Osteocyte (in vitro differentiated cells): ENCODE measurements at regions not wholly inside any gene's neighbourhood (a gene's known extent, or its start where the extent isn't known, plus 50 kb on each side); places are given as distances from the start of the nearest gene placed in this dataset.
"Not testable (repeated sequence)": the region's sequence is repeated elsewhere in the genome, so short reads cannot be mapped to it uniquely, and the experiment has no call there.

Experiments
- DNase-seq: peaks from one replicate; pipeline ENCODE4 v3.0.0; 2021; ENCODE audit warnings: mixed read lengths; ENCODE audit not compliant: unreplicated experiment; ENCODE audit errors: extremely low spot score
- H3K27ac Mint-ChIP-seq: one replicate; pipeline ENCODE4 v1.8.0; 2021; ENCODE audit warnings: mild to moderate bottlenecking, mixed read lengths; ENCODE audit not compliant: unreplicated experiment
- H3K27me3 Mint-ChIP-seq: one replicate; pipeline ENCODE4 v1.8.0; 2021; ENCODE audit warnings: mixed read lengths; ENCODE audit not compliant: unreplicated experiment
- H3K36me3 Mint-ChIP-seq: one replicate; pipeline ENCODE4 v1.8.0; 2021; ENCODE audit warnings: mixed read lengths; ENCODE audit not compliant: unreplicated experiment
- H3K4me1 Mint-ChIP-seq: one replicate; pipeline ENCODE4 v1.8.0; 2021; ENCODE audit warnings: mixed read lengths; ENCODE audit not compliant: unreplicated experiment
- H3K4me3 Mint-ChIP-seq: one replicate; pipeline ENCODE4 v1.8.0; 2021; ENCODE audit warnings: mild to moderate bottlenecking, moderate library complexity, mixed read lengths; ENCODE audit not compliant: unreplicated experiment
- H3K9me3 Mint-ChIP-seq: one replicate; pipeline ENCODE4 v1.8.0; 2021; ENCODE audit warnings: mixed read lengths; ENCODE audit not compliant: unreplicated experiment
- TF ChIP-seq, protein P1 (sequence below): fragments of 200-600 bp; sonication (generic); IDR thresholded peaks from 2 replicates; pipeline ENCODE4 v1.5.0; 2021; ENCODE audit warnings: antibody characterized with exemption, mild to moderate bottlenecking, moderate library complexity

DNA sequence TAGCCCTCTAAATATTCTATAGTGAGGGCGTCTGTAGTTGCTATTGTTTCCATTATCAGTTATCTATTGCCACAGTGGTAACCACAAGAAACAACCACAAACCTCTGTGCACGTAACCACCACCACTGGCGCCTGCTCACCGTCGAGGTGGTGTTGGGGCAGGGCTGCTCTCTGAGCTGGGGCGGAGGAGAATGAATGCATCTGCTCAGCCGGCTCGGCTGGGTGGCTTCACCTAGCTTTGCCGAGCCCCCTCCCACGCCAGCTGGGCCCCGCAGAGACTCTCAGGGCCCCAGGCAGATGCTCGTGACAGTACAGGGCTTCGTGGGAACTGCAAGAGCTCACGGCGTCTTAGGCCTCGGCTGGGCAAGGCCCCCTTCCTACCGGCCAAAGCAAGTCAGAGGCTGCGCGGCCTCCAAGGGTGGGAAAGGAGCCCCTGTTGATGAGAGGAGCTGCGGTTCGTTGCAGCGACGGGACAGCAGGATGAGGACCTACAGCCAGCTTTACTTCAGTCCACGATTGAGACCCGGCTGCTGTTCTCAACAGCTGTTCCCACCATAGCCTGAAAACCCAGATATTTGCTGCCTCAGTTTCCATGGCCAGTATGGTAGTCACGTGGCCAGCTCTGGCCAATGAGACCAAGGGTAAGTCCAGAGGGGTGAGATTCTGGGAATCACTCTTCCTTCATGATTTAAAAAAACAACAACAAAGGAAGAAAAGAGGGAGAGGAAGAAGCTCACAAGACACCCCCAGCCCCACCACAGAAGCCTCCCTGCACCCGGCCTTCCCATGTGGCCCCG, 120.2 kb upstream of the AFDN start:
- TF ChIP-seq, protein P1, sequence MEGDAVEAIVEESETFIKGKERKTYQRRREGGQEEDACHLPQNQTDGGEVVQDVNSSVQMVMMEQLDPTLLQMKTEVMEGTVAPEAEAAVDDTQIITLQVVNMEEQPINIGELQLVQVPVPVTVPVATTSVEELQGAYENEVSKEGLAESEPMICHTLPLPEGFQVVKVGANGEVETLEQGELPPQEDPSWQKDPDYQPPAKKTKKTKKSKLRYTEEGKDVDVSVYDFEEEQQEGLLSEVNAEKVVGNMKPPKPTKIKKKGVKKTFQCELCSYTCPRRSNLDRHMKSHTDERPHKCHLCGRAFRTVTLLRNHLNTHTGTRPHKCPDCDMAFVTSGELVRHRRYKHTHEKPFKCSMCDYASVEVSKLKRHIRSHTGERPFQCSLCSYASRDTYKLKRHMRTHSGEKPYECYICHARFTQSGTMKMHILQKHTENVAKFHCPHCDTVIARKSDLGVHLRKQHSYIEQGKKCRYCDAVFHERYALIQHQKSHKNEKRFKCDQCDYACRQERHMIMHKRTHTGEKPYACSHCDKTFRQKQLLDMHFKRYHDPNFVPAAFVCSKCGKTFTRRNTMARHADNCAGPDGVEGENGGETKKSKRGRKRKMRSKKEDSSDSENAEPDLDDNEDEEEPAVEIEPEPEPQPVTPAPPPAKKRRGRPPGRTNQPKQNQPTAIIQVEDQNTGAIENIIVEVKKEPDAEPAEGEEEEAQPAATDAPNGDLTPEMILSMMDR = no peak
- Mint-ChIP-seq H3K9me3 (no peaks in the 10 kb centered on the region), H3K36me3 (no peaks in the 10 kb centered on the region), H3K4me1 (peaks cover 9% of the 10 kb centered on the region), H3K27me3 (peaks cover 14% of the 10 kb centered on the region), H3K27ac (no peak overlapping the region), H3K4me3 (no peak overlapping the region)
- peak; percentile 72 for DNase-seq

DNA sequence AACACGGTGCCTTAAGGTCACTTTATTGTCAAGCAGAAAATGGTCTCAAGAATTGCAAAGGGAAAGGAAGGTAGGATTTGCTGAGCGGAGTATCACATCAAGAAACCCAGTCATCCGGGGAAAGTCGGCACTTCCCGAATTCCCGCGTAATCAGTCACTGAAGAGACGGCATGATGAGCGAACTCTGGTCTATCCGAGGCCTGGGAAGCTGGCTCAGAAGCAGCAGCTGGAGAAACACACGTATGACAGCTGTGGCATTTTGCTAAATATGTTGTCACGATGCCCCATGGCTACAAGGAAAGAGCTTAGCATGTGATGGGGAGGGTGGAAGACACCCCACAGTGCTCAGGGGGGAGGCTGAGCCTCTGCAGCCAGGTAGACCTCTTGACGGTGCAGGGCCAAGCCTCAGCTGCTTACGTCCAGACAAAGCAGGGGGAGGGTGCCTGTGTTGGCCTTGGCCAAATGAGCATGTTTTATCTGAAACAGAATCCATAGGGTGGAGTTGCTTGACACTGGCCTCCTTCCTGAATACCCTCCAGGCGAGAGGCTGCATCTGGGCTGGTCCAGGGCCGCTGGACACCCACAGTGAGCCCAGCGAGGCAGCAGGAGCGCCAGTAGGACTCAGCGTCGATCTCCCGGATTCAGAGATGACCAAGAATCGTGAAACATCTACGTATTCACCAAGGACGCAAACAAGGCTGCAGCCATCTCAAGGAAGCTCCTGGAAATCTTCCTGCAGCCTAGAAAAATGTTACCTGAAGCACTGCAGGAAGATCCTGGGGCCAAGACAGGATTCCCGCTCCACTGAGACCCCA, 118.8 kb upstream of the AFDN start:
- no peak for DNase-seq
- H3K4me1 Mint-ChIP-seq = peaks cover 9% of the 10 kb centered on the region
- H3K36me3 Mint-ChIP-seq = no peaks in the 10 kb centered on the region
- no peak overlapping the region for H3K4me3 Mint-ChIP-seq
- H3K27ac Mint-ChIP-seq = no peak overlapping the region
- peaks cover 22% of the 10 kb centered on the region for H3K27me3 Mint-ChIP-seq
- TF ChIP-seq, protein P1 = no peak
- no peaks in the 10 kb centered on the region for H3K9me3 Mint-ChIP-seq

DNA sequence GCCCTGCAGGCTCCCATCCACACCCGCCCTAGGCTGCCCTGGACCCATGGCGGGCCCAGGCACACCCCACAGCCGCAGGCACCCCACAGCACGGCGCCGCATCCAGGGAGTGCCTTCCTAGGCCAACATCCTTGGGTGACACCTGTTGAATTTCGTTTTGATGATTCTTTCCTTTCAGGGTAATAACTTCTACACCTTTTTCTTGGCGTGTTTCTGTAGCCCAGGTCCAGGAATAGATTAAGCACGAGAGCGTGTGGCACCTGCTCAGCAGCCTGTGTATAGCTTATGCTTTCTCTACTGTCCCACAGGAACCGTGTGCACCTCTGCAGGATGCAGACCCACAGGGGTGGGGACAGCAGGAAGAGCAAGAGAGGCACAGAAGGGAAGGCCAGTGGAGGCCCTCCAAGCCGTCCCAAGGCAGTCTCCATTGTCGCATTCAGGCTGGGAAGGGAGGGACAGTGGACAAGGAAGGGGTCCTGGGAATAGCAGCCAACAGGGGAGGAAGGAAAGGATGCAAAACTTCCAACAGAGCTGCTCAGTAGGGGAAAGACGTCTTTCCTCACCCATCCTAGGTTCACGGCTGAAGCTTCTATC, 118.1 kb upstream of the AFDN start:
- peaks cover 28% of the 10 kb centered on the region for H3K27me3 Mint-ChIP-seq
- H3K27ac Mint-ChIP-seq = no peak overlapping the region
- TF ChIP-seq, protein P1 = no peak
- no peak overlapping the region for H3K4me3 Mint-ChIP-seq
- H3K36me3 Mint-ChIP-seq = no peaks in the 10 kb centered on the region
- peak; percentile 73 for DNase-seq
- no peaks in the 10 kb centered on the region for H3K9me3 Mint-ChIP-seq
- peaks cover 9% of the 10 kb centered on the region for H3K4me1 Mint-ChIP-seq

DNA sequence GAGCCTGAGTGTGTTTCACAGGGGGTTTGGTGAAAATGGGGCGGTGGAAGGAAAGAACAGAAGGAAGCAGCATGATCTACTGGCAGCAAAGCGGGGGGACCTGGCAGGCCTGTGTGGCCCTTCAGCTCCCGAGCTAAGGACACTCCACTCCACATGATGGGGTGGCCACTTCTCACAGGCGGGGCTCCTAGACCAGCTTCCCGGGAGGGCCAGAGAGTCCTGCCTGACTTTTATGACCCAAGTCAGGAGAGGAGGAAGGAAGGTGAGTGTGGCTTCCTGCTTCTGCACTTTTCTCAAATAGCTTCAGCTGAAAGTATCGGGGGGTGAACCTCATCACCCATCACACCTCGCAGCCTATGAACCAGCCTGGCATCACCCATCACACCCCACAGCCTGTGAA, 117.5 kb upstream of the AFDN start:
- no peak overlapping the region for H3K4me3 Mint-ChIP-seq
- H3K4me1 Mint-ChIP-seq = peaks cover 9% of the 10 kb centered on the region
- no peaks in the 10 kb centered on the region for H3K36me3 Mint-ChIP-seq
- H3K9me3 Mint-ChIP-seq = no peaks in the 10 kb centered on the region
- TF ChIP-seq, protein P1 = no peak
- no peak overlapping the region for H3K27ac Mint-ChIP-seq
- DNase-seq = no peak
- H3K27me3 Mint-ChIP-seq = peaks cover 34% of the 10 kb centered on the region

DNA sequence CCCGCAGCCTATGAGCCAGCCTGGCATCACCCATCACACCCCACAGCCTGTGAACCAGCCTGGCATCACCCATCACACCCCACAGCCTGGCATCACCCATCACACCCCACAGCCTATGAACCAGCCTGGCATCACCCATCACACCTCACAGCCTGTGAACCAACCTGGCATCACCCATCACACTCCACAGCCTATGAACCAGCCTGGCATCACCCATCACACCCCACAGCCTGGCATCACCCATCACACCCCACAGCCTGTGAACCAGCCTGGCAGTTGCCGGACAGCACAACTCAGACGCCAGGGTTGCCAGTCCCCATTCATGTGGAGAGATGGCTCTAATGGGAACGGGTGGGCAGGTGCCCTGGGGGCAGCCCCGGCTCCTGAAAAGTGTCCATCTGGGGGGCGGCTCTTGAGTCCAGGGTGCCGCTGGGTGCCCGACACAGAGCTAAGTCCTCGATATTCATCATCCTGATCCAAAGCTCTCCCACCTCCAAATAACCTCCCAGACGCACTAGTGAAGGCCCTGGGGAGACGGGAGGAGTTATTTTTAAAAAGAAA, 116.9 kb upstream of the AFDN start:
- not testable (repeated sequence) for H3K36me3 Mint-ChIP-seq, H3K9me3 Mint-ChIP-seq, H3K27ac Mint-ChIP-seq, H3K4me3 Mint-ChIP-seq, DNase-seq, H3K4me1 Mint-ChIP-seq
- peaks cover 40% of the 10 kb centered on the region for H3K27me3 Mint-ChIP-seq
